DOHH2 (cell line): ENCODE measurements at regions not wholly inside any gene's neighbourhood (a gene's known extent, or its start where the extent isn't known, plus 50 kb on each side); places are given as distances from the start of the nearest gene placed in this dataset.

Source experiments
- EZH2phosphoT487 ChIP-seq: fragments of 200-600 bp; sonication (generic); IDR thresholded peaks from 2 replicates; pipeline ENCODE4 v1.6.1; 2017; ENCODE audit warnings: borderline replicate concordance, mild to moderate bottlenecking, antibody characterized with exemption, low read length, moderate library complexity, mixed read lengths
- TF ChIP-seq, protein P1 (sequence below): fragments of 200-600 bp; sonication (generic); IDR thresholded peaks from one replicate; pipeline ENCODE4 v1.5.1; 2014; ENCODE audit warnings: antibody characterized with exemption, mild to moderate bottlenecking, low read depth, low read length; ENCODE audit not compliant: poor library complexity, severe bottlenecking

DNA sequence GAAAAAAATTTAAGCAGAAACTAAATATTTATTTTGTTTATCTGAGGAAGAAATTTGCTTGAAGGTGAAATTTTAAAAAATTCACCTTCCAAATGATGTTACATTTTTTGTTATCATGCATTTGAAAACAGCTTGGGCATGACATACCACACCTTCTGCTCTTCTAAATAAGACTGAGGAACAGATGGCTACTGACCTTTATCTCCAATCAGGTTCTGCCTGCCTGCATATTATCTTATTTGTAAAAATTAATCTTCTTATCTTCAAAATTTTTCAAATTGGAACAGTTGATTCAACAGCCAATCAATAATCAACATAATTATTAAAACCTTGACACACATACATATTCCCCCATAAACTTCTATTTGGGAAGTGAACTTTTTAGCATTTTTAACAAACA is 641.8 kb upstream of the ZNF385D start:
- TF ChIP-seq, protein P1, sequence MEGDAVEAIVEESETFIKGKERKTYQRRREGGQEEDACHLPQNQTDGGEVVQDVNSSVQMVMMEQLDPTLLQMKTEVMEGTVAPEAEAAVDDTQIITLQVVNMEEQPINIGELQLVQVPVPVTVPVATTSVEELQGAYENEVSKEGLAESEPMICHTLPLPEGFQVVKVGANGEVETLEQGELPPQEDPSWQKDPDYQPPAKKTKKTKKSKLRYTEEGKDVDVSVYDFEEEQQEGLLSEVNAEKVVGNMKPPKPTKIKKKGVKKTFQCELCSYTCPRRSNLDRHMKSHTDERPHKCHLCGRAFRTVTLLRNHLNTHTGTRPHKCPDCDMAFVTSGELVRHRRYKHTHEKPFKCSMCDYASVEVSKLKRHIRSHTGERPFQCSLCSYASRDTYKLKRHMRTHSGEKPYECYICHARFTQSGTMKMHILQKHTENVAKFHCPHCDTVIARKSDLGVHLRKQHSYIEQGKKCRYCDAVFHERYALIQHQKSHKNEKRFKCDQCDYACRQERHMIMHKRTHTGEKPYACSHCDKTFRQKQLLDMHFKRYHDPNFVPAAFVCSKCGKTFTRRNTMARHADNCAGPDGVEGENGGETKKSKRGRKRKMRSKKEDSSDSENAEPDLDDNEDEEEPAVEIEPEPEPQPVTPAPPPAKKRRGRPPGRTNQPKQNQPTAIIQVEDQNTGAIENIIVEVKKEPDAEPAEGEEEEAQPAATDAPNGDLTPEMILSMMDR: no peak
- no peak for TF ChIP-seq EZH2phosphoT487
